ENCODE measurements at regions not wholly inside any gene's neighbourhood (a gene's known extent, or its start where the extent isn't known, plus 50 kb on each side); places are given as distances from the start of the nearest gene placed in this dataset.

DNA sequence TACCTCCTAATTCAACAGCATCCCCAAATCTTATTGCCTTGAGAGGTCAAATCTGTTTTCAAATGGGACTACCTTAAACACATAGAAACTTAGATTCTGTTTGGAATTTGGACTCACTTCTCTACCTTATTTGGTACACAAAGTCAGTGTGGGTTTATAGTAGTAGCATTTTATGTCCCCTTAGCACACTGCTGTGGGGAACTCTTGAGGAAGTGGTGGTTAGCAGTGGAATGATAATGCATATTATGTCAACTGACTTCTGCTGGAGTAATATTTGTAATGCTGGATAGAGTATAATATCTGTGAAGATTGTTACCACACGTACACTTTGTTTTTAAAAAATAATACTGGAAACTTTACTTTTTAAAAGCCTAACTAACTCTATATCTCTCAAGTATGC is 386.3 kb downstream of the NDFIP2 start:
- H4K8ac ChIP-seq (ENCODE audit: low read depth, low read length): no peak overlapping the region
- no peak overlapping the region for H2BK15ac ChIP-seq (ENCODE audit: low read length)
- H3K18ac ChIP-seq (ENCODE audit: low read length): no peak overlapping the region
- H2BK120ac ChIP-seq (ENCODE audit: low read depth, low read length): no peak overlapping the region
- no peak overlapping the region for H2BK5ac ChIP-seq (ENCODE audit: low read length)
- no peak overlapping the region for H2AFZ ChIP-seq (ENCODE audit: low read length)
- no peak overlapping the region for H3K14ac ChIP-seq (ENCODE audit: low read length)
- no peak overlapping the region for H3K4me2 ChIP-seq (ENCODE audit: insufficient read depth, low read length, poor library complexity, severe bottlenecking)
- no peak overlapping the region for H3K9ac ChIP-seq (ENCODE audit: low read depth, low read length, poor library complexity)
- H3K27me3 ChIP-seq (ENCODE audit: control insufficient read depth in 3 of 3, insufficient read depth in 3 of 3, low read depth in 1 of 3, low read length in 3 of 3): no peaks in the 10 kb centered on the region
- no peak for DNase-seq (ENCODE audit: low spot score)
- no CpG with 5 or more reads among the region's 1 CpG for WGBS, 2 donors (ENCODE audit: extremely low coverage in 2 of 2, insufficient read length in 2 of 2, insufficient replicate concordance in 1 of 2)
- no peak overlapping the region for H3K4me3 ChIP-seq (ENCODE audit: low read length in 2 of 2)
- H2AK5ac ChIP-seq (ENCODE audit: low read depth, low read length): no peak overlapping the region
- no peak overlapping the region for H3K23ac ChIP-seq (ENCODE audit: low read depth, low read length, poor library complexity)
- H3K36me3 ChIP-seq (replicated peaks in 1 of 2; ENCODE audit: control insufficient read depth in 2 of 2, insufficient read depth in 2 of 2, low read length in 2 of 2): no peaks in the 10 kb centered on the region
- H3K79me1 ChIP-seq (ENCODE audit: low read depth, low read length): no peaks in the 10 kb centered on the region
- H4K91ac ChIP-seq (ENCODE audit: low read depth, low read length, poor library complexity): no peak overlapping the region
- no peak overlapping the region for H3K4ac ChIP-seq (ENCODE audit: low read length)
- H2BK12ac ChIP-seq (ENCODE audit: low read length): no peak overlapping the region
- no peak overlapping the region for H3K27ac ChIP-seq (replicated peaks; ENCODE audit: low read length)
- peaks cover 3 to 6% of the 10 kb centered on the region in 2 donors for H3K4me1 ChIP-seq (ENCODE audit: control insufficient read depth in 2 of 2, insufficient read depth in 1 of 2, low read depth in 1 of 2, low read length in 2 of 2)
- no peaks in the 10 kb centered on the region for H3K9me3 ChIP-seq (replicated peaks in 1 of 2; ENCODE audit: control insufficient read depth in 2 of 2, insufficient read depth in 1 of 2, low read depth in 1 of 2, low read length in 2 of 2)

DNA sequence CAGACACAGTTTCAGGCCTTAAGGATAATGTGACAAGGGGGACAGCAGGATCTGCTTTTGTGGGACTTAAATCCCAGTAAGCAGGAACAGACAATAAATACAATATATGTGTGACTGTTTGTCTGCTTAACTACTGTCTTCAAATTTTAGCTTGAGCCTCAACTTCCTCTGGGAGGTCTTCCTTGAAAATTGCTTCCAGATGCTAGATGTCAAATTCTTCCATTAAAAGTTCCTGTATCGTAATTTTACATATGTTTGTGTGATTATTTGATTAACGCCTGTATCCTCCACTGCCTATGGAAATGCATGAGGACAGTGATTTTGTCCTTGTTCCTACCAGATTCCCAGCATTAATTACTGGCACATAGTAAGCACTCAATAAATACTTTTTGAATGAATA is 385.5 kb downstream of the NDFIP2 start:
- H2BK12ac ChIP-seq (ENCODE audit: low read length): no peak overlapping the region
- H3K79me1 ChIP-seq (ENCODE audit: low read depth, low read length): no peaks in the 10 kb centered on the region
- peaks cover 6% of the 10 kb centered on the region in 2 donors for H3K4me1 ChIP-seq (ENCODE audit: control insufficient read depth in 2 of 2, insufficient read depth in 1 of 2, low read depth in 1 of 2, low read length in 2 of 2)
- H2AFZ ChIP-seq (ENCODE audit: low read length): no peak overlapping the region
- H3K18ac ChIP-seq (ENCODE audit: low read length): no peak overlapping the region
- H2BK15ac ChIP-seq (ENCODE audit: low read length): no peak overlapping the region
- H3K9ac ChIP-seq (ENCODE audit: low read depth, low read length, poor library complexity): no peak overlapping the region
- no peak overlapping the region for H3K4me3 ChIP-seq (ENCODE audit: low read length in 2 of 2)
- H3K14ac ChIP-seq (ENCODE audit: low read length): no peak overlapping the region
- H3K27ac ChIP-seq (replicated peaks; ENCODE audit: low read length): no peak overlapping the region
- H3K9me3 ChIP-seq (replicated peaks in 1 of 2; ENCODE audit: control insufficient read depth in 2 of 2, insufficient read depth in 1 of 2, low read depth in 1 of 2, low read length in 2 of 2): no peaks in the 10 kb centered on the region
- no peak for DNase-seq (ENCODE audit: low spot score)
- no peaks in the 10 kb centered on the region for H3K27me3 ChIP-seq (ENCODE audit: control insufficient read depth in 3 of 3, insufficient read depth in 3 of 3, low read depth in 1 of 3, low read length in 3 of 3)
- no peak overlapping the region for H2AK5ac ChIP-seq (ENCODE audit: low read depth, low read length)
- H3K23ac ChIP-seq (ENCODE audit: low read depth, low read length, poor library complexity): no peak overlapping the region
- no peaks in the 10 kb centered on the region for H3K36me3 ChIP-seq (replicated peaks in 1 of 2; ENCODE audit: control insufficient read depth in 2 of 2, insufficient read depth in 2 of 2, low read length in 2 of 2)
- no peak overlapping the region for H2BK5ac ChIP-seq (ENCODE audit: low read length)
- H4K8ac ChIP-seq (ENCODE audit: low read depth, low read length): no peak overlapping the region
- H4K91ac ChIP-seq (ENCODE audit: low read depth, low read length, poor library complexity): no peak overlapping the region
- H3K4ac ChIP-seq (ENCODE audit: low read length): no peak overlapping the region
- no CpG with 5 or more reads among the region's 2 CpGs for WGBS, 2 donors (ENCODE audit: extremely low coverage in 2 of 2, insufficient read length in 2 of 2, insufficient replicate concordance in 1 of 2)
- no peak overlapping the region for H3K4me2 ChIP-seq (ENCODE audit: insufficient read depth, low read length, poor library complexity, severe bottlenecking)
- H2BK120ac ChIP-seq (ENCODE audit: low read depth, low read length): no peak overlapping the region

DNA sequence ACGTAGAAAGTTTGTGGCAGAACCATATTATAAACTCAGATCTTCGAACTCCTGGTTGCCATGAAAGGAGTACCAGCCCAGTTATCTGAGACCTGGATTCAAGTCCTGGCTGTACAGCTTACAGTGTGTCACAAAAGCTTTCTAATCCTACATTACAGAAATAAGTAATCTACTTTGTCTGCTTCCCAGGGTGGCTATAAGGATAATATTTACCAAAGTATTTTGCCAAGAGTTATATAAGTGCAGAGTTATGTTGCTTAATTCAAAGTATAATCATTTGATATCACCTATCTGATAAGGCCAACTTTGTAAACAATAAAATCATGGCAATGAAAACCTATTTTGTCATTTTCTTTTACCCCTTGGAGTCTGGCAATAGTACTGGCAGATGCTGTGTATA is 381.6 kb downstream of the NDFIP2 start:
- no peak overlapping the region for H2AK5ac ChIP-seq (ENCODE audit: low read depth, low read length)
- no peak overlapping the region for H2AFZ ChIP-seq (ENCODE audit: low read length)
- H2BK120ac ChIP-seq (ENCODE audit: low read depth, low read length): no peak overlapping the region
- H3K18ac ChIP-seq (ENCODE audit: low read length): no peak overlapping the region
- no peak overlapping the region for H3K4me2 ChIP-seq (ENCODE audit: insufficient read depth, low read length, poor library complexity, severe bottlenecking)
- H3K9ac ChIP-seq (ENCODE audit: low read depth, low read length, poor library complexity): no peak overlapping the region
- no peak overlapping the region for H3K14ac ChIP-seq (ENCODE audit: low read length)
- H3K27me3 ChIP-seq (ENCODE audit: control insufficient read depth in 3 of 3, insufficient read depth in 3 of 3, low read depth in 1 of 3, low read length in 3 of 3): no peaks in the 10 kb centered on the region
- peaks cover 0 to 2% of the 10 kb centered on the region in 2 donors for H3K4me1 ChIP-seq (ENCODE audit: control insufficient read depth in 2 of 2, insufficient read depth in 1 of 2, low read depth in 1 of 2, low read length in 2 of 2)
- no peak overlapping the region for H4K91ac ChIP-seq (ENCODE audit: low read depth, low read length, poor library complexity)
- no CpG with 5 or more reads among the region's 2 CpGs for WGBS, 2 donors (ENCODE audit: extremely low coverage in 2 of 2, insufficient read length in 2 of 2, insufficient replicate concordance in 1 of 2)
- no peak for DNase-seq (ENCODE audit: low spot score)
- no peak overlapping the region for H3K27ac ChIP-seq (replicated peaks; ENCODE audit: low read length)
- no peaks in the 10 kb centered on the region for H3K36me3 ChIP-seq (replicated peaks in 1 of 2; ENCODE audit: control insufficient read depth in 2 of 2, insufficient read depth in 2 of 2, low read length in 2 of 2)
- H3K79me1 ChIP-seq (ENCODE audit: low read depth, low read length): no peaks in the 10 kb centered on the region
- no peak overlapping the region for H2BK12ac ChIP-seq (ENCODE audit: low read length)
- no peak overlapping the region for H2BK5ac ChIP-seq (ENCODE audit: low read length)
- no peak overlapping the region for H2BK15ac ChIP-seq (ENCODE audit: low read length)
- H4K8ac ChIP-seq (ENCODE audit: low read depth, low read length): no peak overlapping the region
- no peak overlapping the region for H3K4me3 ChIP-seq (ENCODE audit: low read length in 2 of 2)
- H3K4ac ChIP-seq (ENCODE audit: low read length): no peak overlapping the region
- no peaks in the 10 kb centered on the region for H3K9me3 ChIP-seq (replicated peaks in 1 of 2; ENCODE audit: control insufficient read depth in 2 of 2, insufficient read depth in 1 of 2, low read depth in 1 of 2, low read length in 2 of 2)
- H3K23ac ChIP-seq (ENCODE audit: low read depth, low read length, poor library complexity): no peak overlapping the region

DNA sequence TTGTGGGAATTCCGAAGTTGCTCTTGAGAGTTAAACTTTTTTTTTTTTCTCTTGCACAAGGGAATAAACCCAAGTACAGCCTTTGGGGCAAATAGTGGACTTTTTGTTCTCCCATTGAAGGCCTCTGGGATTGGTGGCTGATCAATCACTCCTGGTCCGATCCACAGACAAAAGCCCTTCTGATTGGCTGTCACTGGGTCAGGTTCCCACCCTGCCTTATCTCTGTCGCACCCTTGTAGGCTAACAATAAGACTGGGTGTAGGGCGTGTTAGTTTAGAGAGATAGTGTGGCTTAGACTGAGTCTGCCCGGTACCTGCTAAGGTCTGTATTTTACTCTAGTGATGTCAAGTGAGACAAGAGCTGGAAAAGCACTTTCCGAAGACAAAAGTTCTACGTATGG is 380.8 kb downstream of the NDFIP2 start:
- Histone ChIP-seq H4K91ac (ENCODE audit: low read depth, low read length, poor library complexity) (no peak overlapping the region), H3K23ac (ENCODE audit: low read depth, low read length, poor library complexity) (no peak overlapping the region), H2BK5ac (ENCODE audit: low read length) (no peak overlapping the region), H3K4ac (ENCODE audit: low read length) (no peak overlapping the region), H2BK120ac (ENCODE audit: low read depth, low read length) (no peak overlapping the region), H3K9ac (ENCODE audit: low read depth, low read length, poor library complexity) (no peak overlapping the region), H3K4me3 (ENCODE audit: low read length in 2 of 2) (no peak overlapping the region), H2BK15ac (ENCODE audit: low read length) (no peak overlapping the region), H3K4me2 (ENCODE audit: insufficient read depth, low read length, poor library complexity, severe bottlenecking) (no peak overlapping the region), H3K4me1 (ENCODE audit: control insufficient read depth in 2 of 2, insufficient read depth in 1 of 2, low read depth in 1 of 2, low read length in 2 of 2) (peaks cover 0 to 2% of the 10 kb centered on the region in 2 donors), H3K36me3 (replicated peaks in 1 of 2; ENCODE audit: control insufficient read depth in 2 of 2, insufficient read depth in 2 of 2, low read length in 2 of 2) (no peaks in the 10 kb centered on the region), H3K14ac (ENCODE audit: low read length) (no peak overlapping the region), H3K18ac (ENCODE audit: low read length) (no peak overlapping the region), H3K9me3 (replicated peaks in 1 of 2; ENCODE audit: control insufficient read depth in 2 of 2, insufficient read depth in 1 of 2, low read depth in 1 of 2, low read length in 2 of 2) (no peaks in the 10 kb centered on the region), H2AK5ac (ENCODE audit: low read depth, low read length) (no peak overlapping the region), H3K27me3 (ENCODE audit: control insufficient read depth in 3 of 3, insufficient read depth in 3 of 3, low read depth in 1 of 3, low read length in 3 of 3) (no peaks in the 10 kb centered on the region), H4K8ac (ENCODE audit: low read depth, low read length) (no peak overlapping the region), H2BK12ac (ENCODE audit: low read length) (no peak overlapping the region), H2AFZ (ENCODE audit: low read length) (no peak overlapping the region), H3K79me1 (ENCODE audit: low read depth, low read length) (no peaks in the 10 kb centered on the region), H3K27ac (replicated peaks; ENCODE audit: low read length) (no peak overlapping the region)
- DNase-seq (ENCODE audit: low spot score): no peak
- no CpG with 5 or more reads among the region's 7 CpGs for WGBS, 2 donors (ENCODE audit: extremely low coverage in 2 of 2, insufficient read length in 2 of 2, insufficient replicate concordance in 1 of 2)

Data from neuronal stem cell (in vitro differentiated cells).